ENCODE measurements at regions not wholly inside any gene's neighbourhood (a gene's known extent, or its start where the extent isn't known, plus 50 kb on each side); places are given as distances from the start of the nearest gene placed in this dataset.
A peak's percentile ranks its signal among the peaks of the same experiment; 100 is the strongest.

GRCh38 chr12:107986183-107986582, 142.9 kb upstream of the WSCD2 start:
- H3K36me3 ChIP-seq (ENCODE audit: insufficient read depth) = no peaks in the 10 kb centered on the region
- H3K27ac ChIP-seq = no peak overlapping the region
- H3K4me2 ChIP-seq = no peak overlapping the region
- no peaks in the 10 kb centered on the region for H3K27me3 ChIP-seq (ENCODE audit: insufficient read depth, low read depth)
- no peak overlapping the region for H2AFZ ChIP-seq (ENCODE audit: low read depth)
- TF ChIP-seq CTCF (conservative IDR thresholded peaks at IDR 0.05; ENCODE audit: low read depth, low read length) = no peak
- H3K4me3 ChIP-seq (IDR thresholded peaks at IDR 0.05; ENCODE audit: insufficient read depth, low read depth, low read length) = no peak overlapping the region
- H4K20me1 ChIP-seq (ENCODE audit: insufficient read depth) = no peaks in the 10 kb centered on the region
- H3K79me2 ChIP-seq (ENCODE audit: insufficient read depth, low read depth) = no peaks in the 10 kb centered on the region
- no peaks in the 10 kb centered on the region for H3K4me1 ChIP-seq (ENCODE audit: low read depth, poor library complexity, severe bottlenecking)
- H3K9ac ChIP-seq = no peak overlapping the region

- Histone ChIP-seq H3K4me3 (IDR thresholded peaks at IDR 0.05; ENCODE audit: insufficient read depth, low read depth, low read length) (no peak overlapping the region), H3K27ac (no peak overlapping the region), H2AFZ (ENCODE audit: low read depth) (no peak overlapping the region), H3K4me2 (no peak overlapping the region), H3K4me1 (ENCODE audit: low read depth, poor library complexity, severe bottlenecking) (no peaks in the 10 kb centered on the region), H4K20me1 (ENCODE audit: insufficient read depth) (no peaks in the 10 kb centered on the region), H3K9ac (no peak overlapping the region), H3K27me3 (ENCODE audit: insufficient read depth, low read depth) (no peaks in the 10 kb centered on the region), H3K79me2 (ENCODE audit: insufficient read depth, low read depth) (no peaks in the 10 kb centered on the region), H3K36me3 (ENCODE audit: insufficient read depth) (no peaks in the 10 kb centered on the region)
- peak; percentile 54 for TF ChIP-seq CTCF (conservative IDR thresholded peaks at IDR 0.05; ENCODE audit: low read depth, low read length)
Measured at GRCh38 chr12:107990325-107990724, 138.8 kb upstream of the WSCD2 start.

- no peaks in the 10 kb centered on the region for H3K4me1 ChIP-seq (ENCODE audit: low read depth, poor library complexity, severe bottlenecking)
Measured at GRCh38 chr12:107992029-107992428, 137.1 kb upstream of the WSCD2 start.

GRCh38 chr12:107992870-107993451, 136.1 kb upstream of the WSCD2 start:
- TF ChIP-seq CTCF (conservative IDR thresholded peaks at IDR 0.05; ENCODE audit: low read depth, low read length) = 0 out of 2 replicates have a peak, but pooled peaks have one; percentile 37
- no peaks in the 10 kb centered on the region for H3K79me2 ChIP-seq (ENCODE audit: insufficient read depth, low read depth)
- no peaks in the 10 kb centered on the region for H3K27me3 ChIP-seq (ENCODE audit: insufficient read depth, low read depth)
- H2AFZ ChIP-seq (ENCODE audit: low read depth) = no peak overlapping the region
- H4K20me1 ChIP-seq (ENCODE audit: insufficient read depth) = no peaks in the 10 kb centered on the region
- no peaks in the 10 kb centered on the region for H3K4me1 ChIP-seq (ENCODE audit: low read depth, poor library complexity, severe bottlenecking)
- H3K9ac ChIP-seq = no peak overlapping the region
- H3K4me2 ChIP-seq = no peak overlapping the region
- H3K36me3 ChIP-seq (ENCODE audit: insufficient read depth) = no peaks in the 10 kb centered on the region
- no peak overlapping the region for H3K4me3 ChIP-seq (IDR thresholded peaks at IDR 0.05; ENCODE audit: insufficient read depth, low read depth, low read length)
- no peak overlapping the region for H3K27ac ChIP-seq

More at GRCh38 chr12:107992029-107992428, 137.1 kb upstream of the WSCD2 start:
- no peak overlapping the region for H3K4me2 ChIP-seq
- no peaks in the 10 kb centered on the region for H3K79me2 ChIP-seq (ENCODE audit: insufficient read depth, low read depth)
- no peaks in the 10 kb centered on the region for H4K20me1 ChIP-seq (ENCODE audit: insufficient read depth)
- no peaks in the 10 kb centered on the region for H3K27me3 ChIP-seq (ENCODE audit: insufficient read depth, low read depth)
- no peaks in the 10 kb centered on the region for H3K36me3 ChIP-seq (ENCODE audit: insufficient read depth)
- no peak for TF ChIP-seq CTCF (conservative IDR thresholded peaks at IDR 0.05; ENCODE audit: low read depth, low read length)
- no peak overlapping the region for H3K27ac ChIP-seq
- no peak overlapping the region for H3K9ac ChIP-seq
- no peak overlapping the region for H3K4me3 ChIP-seq (IDR thresholded peaks at IDR 0.05; ENCODE audit: insufficient read depth, low read depth, low read length)
- H2AFZ ChIP-seq (ENCODE audit: low read depth) = no peak overlapping the region

Data from KMS-11 (cell line).